Fibroblast of skin of abdomen (primary cell): ENCODE measurements at regions not wholly inside any gene's neighbourhood (a gene's known extent, or its start where the extent isn't known, plus 50 kb on each side); places are given as distances from the start of the nearest gene placed in this dataset.
"Not testable (repeated sequence)": the region's sequence is repeated elsewhere in the genome, so short reads cannot be mapped to it uniquely, and the experiment has no call there.

Source experiments
- DNase-seq: peaks from one replicate; pipeline ENCODE4 v3.0.0-alpha.2; 2013

GRCh38 chr2:10224734-10225133, 78.0 kb upstream of the HPCAL1 start:
- DNase-seq, result no peak

GRCh38 chr2:10225291-10226037, 77.2 kb upstream of the HPCAL1 start:
- DNase-seq, result no peak

GRCh38 chr2:10226038-10226724, 76.5 kb upstream of the HPCAL1 start:
- DNase-seq, result no peak

- DNase-seq, result no peak
Observed at GRCh38 chr2:10228611-10229365, 73.9 kb upstream of the HPCAL1 start.

GRCh38 chr2:10229462-10230099, 73.1 kb upstream of the HPCAL1 start:
- DNase-seq, result no peak

- no peak for DNase-seq
Observed at GRCh38 chr2:10230499-10230898, 72.2 kb upstream of the HPCAL1 start.

GRCh38 chr2:10230921-10231320, 71.8 kb upstream of the HPCAL1 start:
- DNase-seq, result not testable (repeated sequence)

- no peak for DNase-seq
Observed at GRCh38 chr2:10231551-10232085, 71.1 kb upstream of the HPCAL1 start.

GRCh38 chr2:10232096-10232815, 70.4 kb upstream of the HPCAL1 start:
- DNase-seq, result no peak

GRCh38 chr2:10233131-10234012, 69.3 kb upstream of the HPCAL1 start:
- no peak for DNase-seq

GRCh38 chr2:10234013-10234306, 68.7 kb upstream of the HPCAL1 start:
- DNase-seq, result no peak

- DNase-seq, result no peak
Observed at GRCh38 chr2:10234409-10235094, 68.2 kb upstream of the HPCAL1 start.

GRCh38 chr2:10235099-10235908, 67.4 kb upstream of the HPCAL1 start:
- DNase-seq, result peak; percentile 28

GRCh38 chr2:10235909-10236550, 66.7 kb upstream of the HPCAL1 start:
- DNase-seq, result no peak

- no peak for DNase-seq
Observed at GRCh38 chr2:10236571-10237391, 65.9 kb upstream of the HPCAL1 start.

GRCh38 chr2:10237392-10238321, 65.0 kb upstream of the HPCAL1 start:
- DNase-seq, result no peak

- DNase-seq, result no peak
Observed at GRCh38 chr2:10238396-10238795, 64.3 kb upstream of the HPCAL1 start.
